ENCODE measurements at regions not wholly inside any gene's neighbourhood (a gene's known extent, or its start where the extent isn't known, plus 50 kb on each side); places are given as distances from the start of the nearest gene placed in this dataset.
"Not testable (repeated sequence)": the region's sequence is repeated elsewhere in the genome, so short reads cannot be mapped to it uniquely, and the experiment has no call there.

- TF ChIP-seq EZH2 (IDR thresholded peaks at IDR 0.05; ENCODE audit: low read length, unreplicated experiment); CTCF (conservative IDR thresholded peaks at IDR 0.05; ENCODE audit: low read depth, low read length); EZH2phosphoT487 (IDR thresholded peaks at IDR 0.05; ENCODE audit: borderline replicate concordance, low read length): not testable (repeated sequence)
Observed at GRCh38 chr20:30814312-30814639, 443.2 kb upstream of the DEFB115 start.

Data from PC-3 (cell line).